ENCODE measurements at regions not wholly inside any gene's neighbourhood (a gene's known extent, or its start where the extent isn't known, plus 50 kb on each side); places are given as distances from the start of the nearest gene placed in this dataset.

- TF ChIP-seq POLR2A (IDR thresholded peaks at IDR 0.05; ENCODE audit: low read depth): no peak
- no peak for TF ChIP-seq CTCF (IDR thresholded peaks at IDR 0.05)
- no peak for TF ChIP-seq POLR2AphosphoS5 (IDR thresholded peaks at IDR 0.05)
- TF ChIP-seq EP300 (IDR thresholded peaks at IDR 0.05): no peak
These were observed 167.2 kb upstream of the CTNND2 start for GRCh38 chr5:12071455-12071854.

Measured in esophagus muscularis mucosa (tissue), 4 donors.